ENCODE measurements at regions not wholly inside any gene's neighbourhood (a gene's known extent, or its start where the extent isn't known, plus 50 kb on each side); places are given as distances from the start of the nearest gene placed in this dataset.

- TF ChIP-seq, protein P1, sequence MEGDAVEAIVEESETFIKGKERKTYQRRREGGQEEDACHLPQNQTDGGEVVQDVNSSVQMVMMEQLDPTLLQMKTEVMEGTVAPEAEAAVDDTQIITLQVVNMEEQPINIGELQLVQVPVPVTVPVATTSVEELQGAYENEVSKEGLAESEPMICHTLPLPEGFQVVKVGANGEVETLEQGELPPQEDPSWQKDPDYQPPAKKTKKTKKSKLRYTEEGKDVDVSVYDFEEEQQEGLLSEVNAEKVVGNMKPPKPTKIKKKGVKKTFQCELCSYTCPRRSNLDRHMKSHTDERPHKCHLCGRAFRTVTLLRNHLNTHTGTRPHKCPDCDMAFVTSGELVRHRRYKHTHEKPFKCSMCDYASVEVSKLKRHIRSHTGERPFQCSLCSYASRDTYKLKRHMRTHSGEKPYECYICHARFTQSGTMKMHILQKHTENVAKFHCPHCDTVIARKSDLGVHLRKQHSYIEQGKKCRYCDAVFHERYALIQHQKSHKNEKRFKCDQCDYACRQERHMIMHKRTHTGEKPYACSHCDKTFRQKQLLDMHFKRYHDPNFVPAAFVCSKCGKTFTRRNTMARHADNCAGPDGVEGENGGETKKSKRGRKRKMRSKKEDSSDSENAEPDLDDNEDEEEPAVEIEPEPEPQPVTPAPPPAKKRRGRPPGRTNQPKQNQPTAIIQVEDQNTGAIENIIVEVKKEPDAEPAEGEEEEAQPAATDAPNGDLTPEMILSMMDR (IDR thresholded peaks at IDR 0.05; ENCODE audit: poor library complexity), result no peak
- TF ChIP-seq EZH2 (IDR thresholded peaks at IDR 0.05; ENCODE audit: borderline replicate concordance) (no peak), EZH2phosphoT487 (IDR thresholded peaks at IDR 0.05; ENCODE audit: low read depth, severe bottlenecking, unreplicated experiment) (no peak)
Observed at GRCh38 chr18:30694773-30695172, 347.8 kb downstream of the DSC3 start.

Measured in hepatocyte (in vitro differentiated cells).